H1 (cell line): ENCODE measurements at regions not wholly inside any gene's neighbourhood (a gene's known extent, or its start where the extent isn't known, plus 50 kb on each side); places are given as distances from the start of the nearest gene placed in this dataset.

Experiments used
- CTCF ChIA-PET: fragments of 300-600 bp; sonication (Branson Sonifier 250); formaldehyde crosslinking; loops from one replicate; lab custom pipeline; 2021; ENCODE audit not compliant: partially characterized antibody; lab: Charles Lee
- POLR2A ChIA-PET: fragments of 300-600 bp; sonication (Branson Sonifier 250); formaldehyde crosslinking; loops from one replicate; lab custom pipeline; 2021; ENCODE audit warnings: inconsistent platforms; ENCODE audit not compliant: partially characterized antibody; lab: Charles Lee
- DNase-seq, 2 experiments: peaks; one replicate each; pipeline versions ENCODE4 v3.0.0 to v3.0.0-alpha.2; 2010 to 2022; ENCODE audit warnings: low spot score in 2 of 2, low read depth in 1 of 2, mixed read lengths in 1 of 2
- FAIRE-seq: peaks from 2 replicates; lab custom pipeline; 2011; peaks lifted over from hg19 to GRCh38; lab: Jason Lieb, UNC
- H2AFZ ChIP-seq: 2 replicates; pipeline ENCODE4 v1.8.1; 2012; ENCODE audit warnings: low read length, inconsistent platforms
- H2AK5ac ChIP-seq: 2 replicates; pipeline ENCODE4 v1.6.1; 2013; ENCODE audit warnings: low read depth, low read length
- H2BK120ac ChIP-seq: replicated peaks from 2 replicates; pipeline ENCODE3; 2013; ENCODE audit warnings: low read depth, low read length, inconsistent platforms
- H2BK12ac ChIP-seq: 2 replicates; pipeline ENCODE4 v1.6.1; 2013; ENCODE audit warnings: low read depth, low read length
- H2BK15ac ChIP-seq: 2 replicates; pipeline ENCODE4 v1.6.1; 2013; ENCODE audit warnings: low read length
- H2BK20ac ChIP-seq: 2 replicates; pipeline ENCODE4 v1.6.1; 2013; ENCODE audit warnings: low read length
- H2BK5ac ChIP-seq: 2 replicates; pipeline ENCODE4 v1.6.1; 2013; ENCODE audit warnings: low read depth, low read length
- H3K14ac ChIP-seq: 2 replicates; pipeline ENCODE4 v1.6.1; 2013; ENCODE audit warnings: inconsistent platforms; ENCODE audit not compliant: insufficient read length
- H3K18ac ChIP-seq: 2 replicates; pipeline ENCODE4 v1.6.1; 2013; ENCODE audit warnings: low read length; ENCODE audit errors: extremely low read depth
- H3K23ac ChIP-seq: 2 replicates; pipeline ENCODE4 v1.6.1; 2013; ENCODE audit warnings: inconsistent platforms; ENCODE audit not compliant: insufficient read length
- H3K23me2 ChIP-seq: 2 replicates; pipeline ENCODE4 v1.6.1; 2013; ENCODE audit warnings: low read depth, low read length
- H3K27ac ChIP-seq: 2 replicates; pipeline ENCODE4 v1.6.1; 2011; ENCODE audit warnings: low read depth, low read length, inconsistent platforms
- H3K27me3 ChIP-seq, 4 experiments: replicated peaks in 1 of 4; 1 replicate in 1 of 4; 2 replicates in 3 of 4; pipeline versions ENCODE4 v1.6.1 to v1.8.1; 2011 to 2013; ENCODE audit warnings: low read length in 3 of 4, mild to moderate bottlenecking in 3 of 4, inconsistent platforms in 2 of 4, mixed read lengths in 2 of 4, moderate library complexity in 1 of 4; ENCODE audit not compliant: control insufficient read depth in 3 of 4, insufficient read depth in 3 of 4; ENCODE audit errors: extremely low read depth in 1 of 4
- H3K36me3 ChIP-seq, 4 experiments: 2 replicates each; pipeline versions ENCODE4 v1.6.1 to v1.8.1; 2011 to 2013; ENCODE audit warnings: mild to moderate bottlenecking in 4 of 4, low read length in 3 of 4, moderate library complexity in 2 of 4, control low read depth in 1 of 4, inconsistent platforms in 1 of 4; ENCODE audit not compliant: insufficient read depth in 4 of 4, control insufficient read depth in 2 of 4
- H3K4ac ChIP-seq: replicated peaks from 2 replicates; pipeline ENCODE3; 2013; ENCODE audit warnings: low read length, low read depth, mixed read lengths, inconsistent platforms; ENCODE audit not compliant: insufficient read length
- H3K4me1 ChIP-seq, 4 experiments: replicated peaks in 1 of 4; 1 replicate in 1 of 4; 2 replicates in 3 of 4; pipeline versions ENCODE4 v1.6.1 to v1.8.1; 2011 to 2013; ENCODE audit warnings: low read length in 3 of 4, inconsistent platforms in 2 of 4, mixed read lengths in 1 of 4; ENCODE audit not compliant: insufficient read depth in 4 of 4, control insufficient read depth in 3 of 4
- H3K4me2 ChIP-seq, 2 experiments: 2 replicates each; pipeline versions ENCODE4 v1.6.1 to v1.8.1; 2011 to 2013; ENCODE audit warnings: low read depth in 2 of 2, low read length in 2 of 2, control low read depth in 1 of 2, inconsistent platforms in 1 of 2, mild to moderate bottlenecking in 1 of 2; ENCODE audit not compliant: insufficient read depth in 1 of 2
- H3K4me3 ChIP-seq, 4 experiments: fragments of 200-600, 300-600 bp in 1 of 4; sonication (generic), shearing (Covaris generic), sonication (Bioruptor Twin) in 1 of 4; 2 replicates each; pipeline versions ENCODE4 v1.5.1 to v1.8.1; 2011 to 2016; ENCODE audit warnings: low read length in 4 of 4, low read depth in 3 of 4, control low read depth in 2 of 4, inconsistent platforms in 2 of 4, mild to moderate bottlenecking in 2 of 4, mixed read lengths in 1 of 4, moderate library complexity in 1 of 4; ENCODE audit not compliant: insufficient read depth in 2 of 4; ENCODE audit errors: extremely low read depth in 1 of 4
- H3K56ac ChIP-seq: replicated peaks from 2 replicates; pipeline ENCODE3; 2013; ENCODE audit warnings: low read depth, mild to moderate bottlenecking, mixed read lengths, low read length, inconsistent platforms; ENCODE audit not compliant: insufficient read length
- H3K79me1 ChIP-seq: 2 replicates; pipeline ENCODE4 v1.6.1; 2013; ENCODE audit warnings: low read depth, low read length, control low read depth
- H3K79me2 ChIP-seq, 2 experiments: 2 replicates each; pipeline versions ENCODE4 v1.6.1 to v1.8.1; 2012 to 2013; ENCODE audit warnings: low read length in 2 of 2, mild to moderate bottlenecking in 2 of 2, inconsistent platforms in 1 of 2; ENCODE audit not compliant: insufficient read depth in 2 of 2, control insufficient read depth in 1 of 2
- H3K9ac ChIP-seq, 4 experiments: replicated peaks in 1 of 4; 1 replicate in 1 of 4; 2 replicates in 3 of 4; pipeline versions ENCODE4 v1.6.1 to v1.8.1; 2011 to 2013; ENCODE audit warnings: low read depth in 3 of 4, low read length in 3 of 4, control low read depth in 2 of 4, mild to moderate bottlenecking in 2 of 4, moderate library complexity in 2 of 4, inconsistent platforms in 1 of 4; ENCODE audit errors: extremely low read depth in 1 of 4
- H3K9me3 ChIP-seq, 2 experiments: 2 replicates each; pipeline versions ENCODE4 v1.6.1 to v1.8.1; 2012 to 2013; ENCODE audit warnings: mild to moderate bottlenecking in 2 of 2, moderate library complexity in 2 of 2, control low read depth in 1 of 2, inconsistent platforms in 1 of 2, low read depth in 1 of 2, low read length in 1 of 2, mixed read lengths in 1 of 2; ENCODE audit not compliant: insufficient read depth in 2 of 2
- H4K20me1 ChIP-seq, 2 experiments: replicated peaks in 1 of 2; 2 replicates each; pipeline versions ENCODE3 to v1.8.1; 2011 to 2013; ENCODE audit warnings: inconsistent platforms in 2 of 2, low read length in 2 of 2, mild to moderate bottlenecking in 1 of 2; ENCODE audit not compliant: insufficient read depth in 2 of 2, control insufficient read depth in 1 of 2
- H4K5ac ChIP-seq: 2 replicates; pipeline ENCODE4 v1.6.1; 2013; ENCODE audit warnings: low read length, low read depth, mixed read lengths, inconsistent platforms; ENCODE audit not compliant: insufficient read length
- H4K8ac ChIP-seq: 2 replicates; pipeline ENCODE4 v1.8.0; 2013; ENCODE audit warnings: mild to moderate bottlenecking, moderate library complexity, low read length, inconsistent platforms; ENCODE audit not compliant: insufficient read depth; ENCODE audit errors: extremely low read depth
- H4K91ac ChIP-seq: replicated peaks from 2 replicates; pipeline ENCODE3; 2013; ENCODE audit warnings: low read length, mixed read lengths, inconsistent platforms; ENCODE audit not compliant: insufficient read length
- BACH1 ChIP-seq: IDR thresholded peaks from 2 replicates; pipeline ENCODE4 v1.6.1; 2012; ENCODE audit warnings: low read length, improper control_type of control experiment
- BRCA1 ChIP-seq: IDR thresholded peaks from 2 replicates; pipeline ENCODE4 v1.6.1; 2012; ENCODE audit warnings: low read depth, low read length, improper control_type of control experiment
- CTBP2 ChIP-seq: IDR thresholded peaks from 2 replicates; pipeline ENCODE4 v1.7.0; 2011; ENCODE audit warnings: borderline replicate concordance, mild to moderate bottlenecking, moderate library complexity, mixed read lengths, low read length; ENCODE audit not compliant: insufficient read depth, insufficient read length
- CTCF ChIP-seq, 3 experiments: IDR thresholded peaks; 1 replicate in 2 of 3; 2 replicates in 1 of 3; pipeline versions ENCODE4 v1.5.1 to v1.6.1; 2011; ENCODE audit warnings: low read length in 3 of 3, mild to moderate bottlenecking in 3 of 3, inconsistent platforms in 2 of 3, low read depth in 1 of 3, moderate library complexity in 1 of 3; ENCODE audit not compliant: insufficient read depth in 1 of 3; ENCODE audit errors: control extremely low read depth in 1 of 3
- EGR1 ChIP-seq: IDR thresholded peaks from 2 replicates; pipeline ENCODE4 v1.6.1; 2011; ENCODE audit warnings: low read depth, low read length, borderline replicate concordance
- HDAC2 ChIP-seq, 2 experiments: fragments of 300-600 bp in 1 of 2; sonication (generic) in 1 of 2; IDR thresholded peaks; 2 replicates each; pipeline ENCODE4 v1.6.1; 2011 to 2012; ENCODE audit warnings: low read depth in 2 of 2, low read length in 2 of 2, mild to moderate bottlenecking in 2 of 2, moderate library complexity in 2 of 2, borderline replicate concordance in 1 of 2, inconsistent platforms in 1 of 2
- HDAC6 ChIP-seq: IDR thresholded peaks from one replicate; pipeline ENCODE4 v1.7.1; 2012; ENCODE audit warnings: low read depth, mild to moderate bottlenecking, inconsistent platforms, low read length, moderate library complexity
- JUND ChIP-seq: IDR thresholded peaks from 2 replicates; pipeline ENCODE4 v1.6.1; 2011; ENCODE audit warnings: mild to moderate bottlenecking, improper control_type of control experiment, low read length
- POU5F1 ChIP-seq: IDR thresholded peaks from 2 replicates; pipeline ENCODE4 v1.6.1; 2011; ENCODE audit warnings: low read depth, mild to moderate bottlenecking, low read length, moderate library complexity
- TCF12 ChIP-seq: IDR thresholded peaks from 2 replicates; pipeline ENCODE4 v1.6.1; 2011; ENCODE audit warnings: low read depth, mild to moderate bottlenecking, low read length
- TF ChIP-seq, protein P1 (sequence below): IDR thresholded peaks from 2 replicates; pipeline ENCODE4 v1.6.1; 2012; ENCODE audit warnings: inconsistent platforms

DNA sequence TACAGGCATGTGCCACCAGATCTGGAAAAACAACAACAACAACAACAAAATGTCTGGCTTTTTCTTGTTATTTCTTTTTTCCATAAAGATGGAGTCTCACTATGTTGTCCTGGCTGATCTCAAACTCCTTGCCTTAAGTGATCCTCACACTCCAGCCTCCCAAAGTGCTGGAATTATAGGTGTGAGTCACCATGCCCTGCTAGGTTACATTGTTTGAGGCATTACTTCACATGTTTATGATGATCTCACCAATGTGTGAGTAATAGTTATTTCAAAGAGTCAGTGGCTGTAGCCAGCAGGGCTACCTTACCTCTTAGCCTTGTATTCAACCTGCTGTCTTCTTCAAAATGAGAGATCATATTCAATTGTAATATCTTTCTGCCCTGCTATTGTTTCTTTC, 445.7 kb downstream of the AMY1C start (continued):
- TF ChIP-seq EGR1: no peak

DNA sequence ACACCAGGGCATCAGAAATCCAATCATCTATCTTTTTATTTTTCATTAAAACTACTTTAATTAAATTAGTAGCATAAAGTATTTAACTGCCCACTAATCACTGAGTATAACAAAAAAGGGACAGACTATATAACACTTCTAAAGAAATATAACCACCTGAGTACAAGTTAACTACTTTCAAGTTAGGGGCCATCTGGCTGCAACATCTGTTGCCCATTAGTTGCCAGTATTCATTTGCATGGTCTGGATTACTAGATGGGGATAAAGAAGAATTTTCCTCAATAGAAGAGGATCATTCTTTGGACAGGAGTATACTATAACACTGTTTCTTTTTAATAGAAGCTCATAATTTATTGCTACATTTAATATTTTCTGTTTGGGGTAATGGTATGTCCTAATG, 446.4 kb downstream of the AMY1C start:
- no peak overlapping the region for H2BK120ac ChIP-seq
- H2BK15ac ChIP-seq: no peak overlapping the region
- H2BK20ac ChIP-seq: no peak overlapping the region
- no peaks in the 10 kb centered on the region for H3K9me3 ChIP-seq
- no peak overlapping the region for H2BK12ac ChIP-seq
- H3K27me3 ChIP-seq: no peaks in the 10 kb centered on the region
- no peaks in the 10 kb centered on the region for H3K79me1 ChIP-seq
- no peak overlapping the region for H4K5ac ChIP-seq
- H4K8ac ChIP-seq: no peak overlapping the region
- H3K4me3 ChIP-seq: no peak overlapping the region
- no peaks in the 10 kb centered on the region; a peak in 1 of 8 replicates for H3K36me3 ChIP-seq
- H3K79me2 ChIP-seq: no peaks in the 10 kb centered on the region
- ChIA-PET POLR2A (no interaction called here), CTCF (interaction anchor here (0.9 kb wide), 1 partner anchor 64 kb away, joined by 3 read pairs; no protein-coding TSS in a partner anchor)
- H3K4me2 ChIP-seq: no peak overlapping the region
- H4K91ac ChIP-seq: no peak overlapping the region
- H3K4ac ChIP-seq: no peak overlapping the region
- H3K4me1 ChIP-seq: no peaks in the 10 kb centered on the region
- H3K56ac ChIP-seq: no peak overlapping the region
- H2AFZ ChIP-seq: no peak overlapping the region
- FAIRE-seq: no peak
- no peak overlapping the region for H3K23ac ChIP-seq
- no peak overlapping the region for H2BK5ac ChIP-seq
- no peak overlapping the region for H3K9ac ChIP-seq
- H3K14ac ChIP-seq: no peak overlapping the region
- no peak for DNase-seq
- no peak overlapping the region for H3K27ac ChIP-seq
- no peak overlapping the region for H2AK5ac ChIP-seq
- H3K18ac ChIP-seq: no peak overlapping the region
- H4K20me1 ChIP-seq: no peaks in the 10 kb centered on the region
- H3K23me2 ChIP-seq: no peaks in the 10 kb centered on the region
- TF ChIP-seq HDAC2 (IDR thresholded peaks at IDR 0.05; ENCODE audit: borderline replicate concordance in 1 of 2, low read depth in 2 of 2, low read length in 2 of 2) (no peak), JUND (no peak), POU5F1 (no peak), TCF12 (no peak), BACH1 (no peak), BRCA1 (no peak), CTCF (IDR thresholded peaks at IDR 0.05; ENCODE audit: control extremely low read depth in 1 of 3, insufficient read depth in 1 of 3, low read depth in 1 of 3, low read length in 3 of 3) (no peak), CTBP2 (no peak), HDAC6 (no peak)
- TF ChIP-seq, protein P1, sequence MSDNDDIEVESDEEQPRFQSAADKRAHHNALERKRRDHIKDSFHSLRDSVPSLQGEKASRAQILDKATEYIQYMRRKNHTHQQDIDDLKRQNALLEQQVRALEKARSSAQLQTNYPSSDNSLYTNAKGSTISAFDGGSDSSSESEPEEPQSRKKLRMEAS: no peak
